ENCODE measurements at regions not wholly inside any gene's neighbourhood (a gene's known extent, or its start where the extent isn't known, plus 50 kb on each side); places are given as distances from the start of the nearest gene placed in this dataset.

DNA sequence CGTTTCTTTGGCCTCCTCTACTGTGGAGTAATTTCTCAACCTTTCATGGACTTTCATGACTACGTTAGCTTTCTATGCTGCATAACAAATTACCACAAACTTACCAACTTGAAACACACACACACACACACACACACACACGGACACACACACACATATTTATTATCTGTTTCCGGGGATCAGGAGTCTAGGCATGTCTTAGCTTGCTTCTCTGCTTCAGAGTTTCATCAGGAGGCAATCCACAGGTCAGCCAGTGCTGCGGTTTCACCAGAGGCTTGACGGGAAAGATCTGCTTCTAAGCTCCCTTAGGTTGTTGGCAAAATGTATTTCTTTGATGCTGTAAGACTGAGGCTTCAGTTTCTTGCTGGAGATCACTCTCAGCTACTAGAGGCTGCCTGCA lies 59.0 kb upstream of the C9orf72 start:
- TF ChIP-seq, protein P1, sequence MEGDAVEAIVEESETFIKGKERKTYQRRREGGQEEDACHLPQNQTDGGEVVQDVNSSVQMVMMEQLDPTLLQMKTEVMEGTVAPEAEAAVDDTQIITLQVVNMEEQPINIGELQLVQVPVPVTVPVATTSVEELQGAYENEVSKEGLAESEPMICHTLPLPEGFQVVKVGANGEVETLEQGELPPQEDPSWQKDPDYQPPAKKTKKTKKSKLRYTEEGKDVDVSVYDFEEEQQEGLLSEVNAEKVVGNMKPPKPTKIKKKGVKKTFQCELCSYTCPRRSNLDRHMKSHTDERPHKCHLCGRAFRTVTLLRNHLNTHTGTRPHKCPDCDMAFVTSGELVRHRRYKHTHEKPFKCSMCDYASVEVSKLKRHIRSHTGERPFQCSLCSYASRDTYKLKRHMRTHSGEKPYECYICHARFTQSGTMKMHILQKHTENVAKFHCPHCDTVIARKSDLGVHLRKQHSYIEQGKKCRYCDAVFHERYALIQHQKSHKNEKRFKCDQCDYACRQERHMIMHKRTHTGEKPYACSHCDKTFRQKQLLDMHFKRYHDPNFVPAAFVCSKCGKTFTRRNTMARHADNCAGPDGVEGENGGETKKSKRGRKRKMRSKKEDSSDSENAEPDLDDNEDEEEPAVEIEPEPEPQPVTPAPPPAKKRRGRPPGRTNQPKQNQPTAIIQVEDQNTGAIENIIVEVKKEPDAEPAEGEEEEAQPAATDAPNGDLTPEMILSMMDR (IDR thresholded peaks at IDR 0.05), result no peak
- no peak for TF ChIP-seq POLR2A (IDR thresholded peaks at IDR 0.05)

Measured in right lobe of liver (tissue), 4 donors.